Activated T-cell treated with anti-CD3 and anti-CD28 coated beads, Interleukin-2, amount 50 U/mL, for 4 hours (primary cell): ENCODE measurements at regions not wholly inside any gene's neighbourhood (a gene's known extent, or its start where the extent isn't known, plus 50 kb on each side); places are given as distances from the start of the nearest gene placed in this dataset.
A peak's percentile ranks its signal among the peaks of the same experiment; 100 is the strongest.

ENCODE experiments used
- ATAC-seq, 2 donors: fragments of 200-7000 bp; cut with Tn5 transposase; one replicate each; pipeline ENCODE4 v1.10.0; 2021
- DNase-seq: peaks from one replicate; pipeline ENCODE4 v3.0.0-alpha.2; 2020
- H3K27me3 Mint-ChIP-seq: one replicate; pipeline ENCODE4 v1.8.0; 2021; ENCODE audit warnings: low read depth, mixed read lengths
- H3K36me3 Mint-ChIP-seq: one replicate; pipeline ENCODE4 v1.8.0; 2022; ENCODE audit warnings: mixed read lengths; ENCODE audit not compliant: insufficient read depth
- H3K4me1 Mint-ChIP-seq: one replicate; pipeline ENCODE4 v1.8.0; 2021; ENCODE audit warnings: low read depth, mixed read lengths
- H3K4me3 Mint-ChIP-seq: one replicate; pipeline ENCODE4 v1.8.0; 2021; ENCODE audit warnings: mild to moderate bottlenecking, moderate library complexity, mixed read lengths
- H3K9me3 Mint-ChIP-seq: one replicate; pipeline ENCODE4 v1.8.0; 2021; ENCODE audit warnings: mixed read lengths

DNA sequence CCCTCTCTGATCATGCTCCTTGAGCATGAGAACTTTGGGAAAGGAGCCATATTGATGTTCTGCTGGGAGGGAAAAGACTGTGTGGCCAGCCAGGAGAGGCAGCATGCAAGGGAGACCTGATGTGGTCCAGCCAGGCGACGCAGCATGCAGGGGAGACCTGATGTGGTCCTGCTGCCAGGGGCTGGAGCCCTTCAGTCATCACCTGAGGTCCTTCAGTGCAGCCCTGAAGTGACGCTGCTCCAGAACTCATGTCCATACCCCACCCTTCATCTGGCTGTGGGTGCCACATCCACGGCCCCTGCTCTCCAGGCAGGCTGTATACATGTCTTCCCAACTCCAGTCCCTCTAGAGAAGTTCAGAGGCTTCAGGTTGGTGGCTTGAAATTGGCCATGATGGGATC lies 134.4 kb downstream of the ERMARD start:
- Mint-ChIP-seq H3K9me3 (peaks cover 2% of the 10 kb centered on the region), H3K36me3 (no peaks in the 10 kb centered on the region), H3K27me3 (peaks cover 31% of the 10 kb centered on the region), H3K4me3 (no peak overlapping the region), H3K4me1 (no peaks in the 10 kb centered on the region)
- DNase-seq (no peak), ATAC-seq (no peak)

DNA sequence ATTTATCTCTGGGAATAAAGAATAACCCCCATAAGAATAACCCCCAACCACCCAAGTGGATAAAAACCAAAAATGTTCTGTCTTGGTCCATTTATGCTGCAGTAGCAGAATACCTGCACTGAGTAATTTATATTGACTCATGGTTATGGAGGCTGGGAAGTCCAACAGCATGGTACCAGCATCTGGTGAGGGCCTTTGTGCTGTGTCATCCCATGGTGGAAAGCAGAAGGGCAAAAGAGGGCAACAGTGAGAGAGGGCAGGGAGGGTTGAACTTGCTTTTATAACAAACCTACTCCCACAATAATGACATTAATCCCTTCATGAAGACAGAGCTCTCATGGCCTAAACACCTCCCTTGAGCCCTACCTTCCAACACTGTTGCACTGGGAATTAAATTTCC lies 133.7 kb downstream of the ERMARD start:
- no peak overlapping the region for H3K4me3 Mint-ChIP-seq
- DNase-seq, result no peak
- peaks cover 36% of the 10 kb centered on the region for H3K27me3 Mint-ChIP-seq
- H3K36me3 Mint-ChIP-seq, result no peaks in the 10 kb centered on the region
- no peak for ATAC-seq
- no peaks in the 10 kb centered on the region for H3K4me1 Mint-ChIP-seq
- no peaks in the 10 kb centered on the region for H3K9me3 Mint-ChIP-seq

DNA sequence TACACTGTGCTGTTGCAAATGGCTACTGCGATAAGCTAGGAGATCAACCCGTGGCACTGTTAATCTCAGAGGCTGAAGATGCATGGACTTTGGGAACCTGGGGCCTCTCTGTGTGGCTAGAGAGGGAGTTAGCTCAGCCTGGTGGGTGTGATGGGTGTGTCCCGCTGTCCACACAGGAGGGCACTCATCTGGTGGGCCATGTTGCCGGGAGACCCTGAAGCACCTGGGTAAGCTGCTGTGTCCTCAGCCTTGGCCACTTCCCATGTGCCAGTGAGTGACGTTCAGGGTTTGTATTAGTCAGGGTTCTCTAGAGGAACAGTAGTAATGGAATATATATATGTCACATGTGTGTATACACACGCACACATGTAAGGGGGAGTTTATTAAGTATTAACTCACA lies 132.7 kb downstream of the ERMARD start:
- no peak for ATAC-seq
- Mint-ChIP-seq H3K9me3 (no peaks in the 10 kb centered on the region), H3K4me3 (no peak overlapping the region), H3K36me3 (no peaks in the 10 kb centered on the region), H3K4me1 (no peaks in the 10 kb centered on the region), H3K27me3 (peaks cover 41% of the 10 kb centered on the region)
- DNase-seq, result no peak

DNA sequence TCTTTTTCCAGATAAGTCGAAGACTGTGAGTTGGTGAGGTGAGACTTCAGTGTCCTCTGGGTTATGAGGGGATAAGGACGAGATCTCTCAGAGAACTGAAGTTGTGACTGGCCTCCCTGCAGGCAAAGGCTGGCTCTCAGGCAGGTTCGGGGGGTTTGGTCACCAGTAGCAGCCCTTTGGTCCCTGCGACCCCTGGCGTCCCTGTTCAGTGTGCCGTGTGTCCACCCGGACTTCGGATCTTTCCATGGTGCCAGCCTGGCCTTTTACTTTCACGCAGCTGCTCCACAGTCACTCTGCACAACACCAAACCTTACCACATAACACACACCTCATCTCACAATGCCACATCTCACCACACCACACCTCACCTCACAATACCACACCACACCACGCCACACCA lies 131.9 kb downstream of the ERMARD start:
- H3K9me3 Mint-ChIP-seq, result no peaks in the 10 kb centered on the region
- ATAC-seq (no peak), DNase-seq (no peak)
- H3K4me1 Mint-ChIP-seq, result no peaks in the 10 kb centered on the region
- peaks cover 40% of the 10 kb centered on the region for H3K27me3 Mint-ChIP-seq
- H3K36me3 Mint-ChIP-seq, result no peaks in the 10 kb centered on the region
- H3K4me3 Mint-ChIP-seq, result no peak overlapping the region

DNA sequence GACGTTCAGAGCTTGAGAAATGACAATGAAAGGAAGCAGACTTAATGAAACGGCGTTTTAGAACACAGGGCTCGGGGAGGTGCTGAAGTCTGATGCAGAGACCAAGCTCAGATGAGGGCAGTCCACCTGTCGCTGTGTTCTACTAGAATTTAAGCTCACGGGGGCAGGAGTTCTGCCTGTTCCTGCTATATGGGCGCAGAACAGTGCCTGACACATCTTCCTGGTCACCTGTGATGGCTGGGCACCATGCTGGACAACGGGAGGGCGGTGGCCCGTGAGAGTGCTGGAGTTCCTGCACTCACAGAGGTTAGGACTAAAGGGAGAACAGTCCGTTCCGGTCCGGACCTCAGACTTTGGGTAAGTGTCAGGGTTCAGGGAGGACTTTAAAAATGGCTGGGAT lies 130.6 kb downstream of the ERMARD start:
- H3K4me3 Mint-ChIP-seq, result no peak overlapping the region
- ATAC-seq (no peak), DNase-seq (no peak)
- H3K36me3 Mint-ChIP-seq, result no peaks in the 10 kb centered on the region
- H3K9me3 Mint-ChIP-seq, result no peaks in the 10 kb centered on the region
- peaks cover 32% of the 10 kb centered on the region for H3K27me3 Mint-ChIP-seq
- no peaks in the 10 kb centered on the region for H3K4me1 Mint-ChIP-seq

DNA sequence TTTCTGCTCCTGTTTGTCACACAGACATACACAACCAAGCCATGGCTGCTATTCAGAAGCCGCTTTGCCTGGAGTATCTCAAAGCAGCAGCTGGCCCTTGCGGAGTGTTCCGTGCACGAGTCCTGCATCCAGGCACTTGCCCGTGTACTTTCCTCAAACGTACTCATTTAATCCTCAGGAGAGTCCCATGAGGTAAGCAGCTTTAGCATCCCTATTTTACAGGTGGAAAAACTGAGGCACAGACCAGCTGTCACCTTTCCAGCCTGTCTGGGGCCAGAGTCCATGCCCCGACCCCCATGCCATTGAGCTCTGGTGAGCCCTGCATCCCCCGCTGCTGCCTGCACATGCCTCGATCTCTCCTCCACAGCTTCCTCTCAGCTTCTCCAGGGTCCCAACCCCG lies 130.0 kb downstream of the ERMARD start:
- Mint-ChIP-seq H3K36me3 (no peaks in the 10 kb centered on the region), H3K4me3 (no peak overlapping the region), H3K9me3 (no peaks in the 10 kb centered on the region), H3K27me3 (peaks cover 32% of the 10 kb centered on the region), H3K4me1 (no peaks in the 10 kb centered on the region)
- ATAC-seq (no peak), DNase-seq (no peak)

DNA sequence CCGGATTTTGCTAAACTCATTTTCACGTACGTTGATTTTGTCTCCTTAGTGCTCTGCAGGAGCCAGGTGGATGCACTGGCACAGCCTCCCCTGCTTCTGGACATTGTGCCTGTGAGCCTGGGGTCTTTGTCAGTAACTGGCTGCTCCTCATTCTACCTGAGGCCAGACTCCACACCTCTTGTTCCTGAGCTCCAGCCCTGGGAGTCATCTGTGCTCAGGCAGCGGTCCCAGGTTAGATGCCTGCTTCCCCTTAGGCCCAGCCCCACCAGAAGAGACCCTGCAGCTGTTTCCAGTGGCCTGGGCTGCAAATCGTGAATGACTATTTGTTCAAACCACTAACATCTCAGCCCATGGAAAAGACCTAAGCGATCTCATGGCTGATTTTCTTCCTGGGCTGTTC lies 129.1 kb downstream of the ERMARD start:
- Mint-ChIP-seq H3K36me3 (no peaks in the 10 kb centered on the region), H3K9me3 (peaks cover 3% of the 10 kb centered on the region), H3K27me3 (peaks cover 32% of the 10 kb centered on the region), H3K4me1 (no peaks in the 10 kb centered on the region), H3K4me3 (no peak overlapping the region)
- ATAC-seq (no peak), DNase-seq (no peak)

DNA sequence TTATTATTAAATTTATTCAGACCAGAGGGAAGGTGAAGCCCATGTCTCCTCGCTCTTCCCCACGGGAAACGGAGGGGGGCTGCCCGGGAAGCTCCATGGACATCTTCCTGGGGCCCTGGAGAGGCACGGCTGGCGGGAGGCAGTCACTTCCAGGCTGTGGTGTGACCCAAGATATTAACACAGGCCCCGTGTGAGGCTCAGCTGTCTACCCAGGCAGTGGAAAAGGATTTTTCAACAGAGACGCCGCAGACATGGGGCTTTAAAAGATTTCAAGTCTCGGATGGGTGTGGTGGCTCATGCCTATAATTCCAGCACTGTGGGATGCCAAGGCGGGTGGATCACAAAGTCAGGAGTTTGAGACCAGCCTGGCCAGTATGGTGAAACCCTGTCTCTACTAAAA lies 117.9 kb downstream of the ERMARD start:
- DNase-seq, result no peak
- Mint-ChIP-seq H3K27me3 (peaks cover 3% of the 10 kb centered on the region), H3K4me3 (no peak overlapping the region)

DNA sequence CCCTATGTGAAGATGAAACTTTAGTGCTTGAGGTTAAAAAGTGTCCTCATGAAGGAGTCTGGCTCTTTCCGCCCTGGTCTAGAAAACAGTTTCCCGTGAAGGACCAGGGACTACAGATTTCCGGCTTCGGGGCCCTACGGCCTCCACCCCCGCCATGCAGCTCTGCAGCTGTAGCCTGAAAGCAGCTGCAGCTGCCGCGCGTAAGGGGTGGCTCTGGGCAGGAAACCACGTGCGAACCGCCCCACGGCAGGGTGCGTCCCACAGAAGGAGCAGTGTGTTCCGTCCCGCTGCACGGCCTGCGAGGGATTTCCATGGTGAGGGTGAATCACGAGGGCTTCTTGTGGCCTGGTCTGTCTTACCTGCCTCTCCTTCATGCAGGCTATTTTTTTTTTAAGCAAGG lies 117.0 kb downstream of the ERMARD start:
- H3K36me3 Mint-ChIP-seq, result no peaks in the 10 kb centered on the region
- H3K4me3 Mint-ChIP-seq, result no peak overlapping the region
- H3K27me3 Mint-ChIP-seq, result peaks cover 3% of the 10 kb centered on the region
- DNase-seq (peak; percentile 40), ATAC-seq (peak; percentile 77 to 84)
- H3K4me1 Mint-ChIP-seq, result peaks cover 11% of the 10 kb centered on the region
- no peaks in the 10 kb centered on the region for H3K9me3 Mint-ChIP-seq

More for the DNA sequence above, 117.9 kb downstream of the ERMARD start:
- H3K9me3 Mint-ChIP-seq, result no peaks in the 10 kb centered on the region
- no peak for ATAC-seq
- H3K36me3 Mint-ChIP-seq, result no peaks in the 10 kb centered on the region
- H3K4me1 Mint-ChIP-seq, result peaks cover 11% of the 10 kb centered on the region

DNA sequence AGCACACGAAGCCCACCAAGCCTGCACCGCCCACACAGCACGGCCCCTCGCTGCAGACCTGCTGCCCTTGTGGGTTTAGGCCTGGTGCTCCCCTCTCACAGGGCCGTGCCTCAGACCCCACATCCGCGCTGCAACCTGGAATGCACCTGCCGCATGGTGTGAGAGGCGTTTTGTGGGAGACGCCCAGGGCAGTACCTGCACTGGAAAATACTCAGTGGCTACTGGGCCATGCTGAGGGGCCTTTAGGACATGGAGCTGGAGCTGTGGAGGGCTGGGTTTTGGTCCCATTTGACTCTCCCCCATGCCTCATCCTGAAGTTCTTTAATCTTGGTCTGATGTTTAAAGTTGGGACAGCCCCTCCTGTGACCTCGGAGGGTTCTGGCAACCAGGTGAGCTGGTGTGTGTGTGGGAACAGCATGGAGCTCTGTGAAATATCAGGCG lies 116.3 kb downstream of the ERMARD start:
- H3K4me1 Mint-ChIP-seq, result peaks cover 11% of the 10 kb centered on the region
- no peaks in the 10 kb centered on the region for H3K9me3 Mint-ChIP-seq
- H3K36me3 Mint-ChIP-seq, result no peaks in the 10 kb centered on the region
- H3K27me3 Mint-ChIP-seq, result peaks cover 3% of the 10 kb centered on the region
- H3K4me3 Mint-ChIP-seq, result no peak overlapping the region
- ATAC-seq (no peak), DNase-seq (no peak)

DNA sequence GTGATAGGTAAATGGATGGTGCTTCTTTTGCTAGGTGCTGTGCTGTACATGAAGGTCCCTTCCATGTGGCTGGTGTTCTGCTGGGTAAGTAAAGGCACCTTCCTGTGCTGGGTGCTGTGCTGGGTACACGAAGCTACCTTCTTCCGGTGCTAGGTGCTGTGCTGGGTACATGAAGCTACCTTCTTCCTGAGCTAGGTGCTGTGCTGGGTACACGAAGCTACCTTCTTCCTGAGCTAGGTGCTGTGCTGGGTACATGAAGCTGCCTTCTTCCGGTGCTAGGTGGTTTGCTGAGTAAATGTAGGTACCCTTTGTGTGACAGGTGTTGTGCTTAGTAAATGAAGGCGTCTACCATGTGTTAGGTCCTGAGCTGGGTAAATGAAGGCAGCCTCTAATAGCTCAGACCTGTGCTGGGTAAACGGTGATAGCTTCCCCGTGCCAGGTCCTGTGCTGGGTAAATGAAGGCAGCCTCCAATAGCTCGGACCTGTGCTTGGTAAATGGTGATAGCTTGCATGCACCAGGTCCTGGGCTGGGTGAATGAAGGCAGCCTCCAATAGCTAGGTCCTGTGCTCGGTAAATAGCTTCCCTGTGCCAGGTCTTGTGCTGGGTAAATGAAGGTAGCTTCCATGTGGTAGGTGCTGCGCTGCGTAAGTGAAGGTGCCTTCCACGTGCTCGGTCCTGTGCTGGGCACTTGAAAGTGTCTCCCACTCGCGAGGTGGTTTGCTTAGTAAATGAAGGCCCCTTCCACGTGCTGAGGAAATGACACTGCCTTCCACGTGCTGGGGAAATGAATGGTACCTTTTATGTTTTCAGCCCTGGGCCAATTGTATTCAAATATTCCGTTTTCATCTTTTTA lies 115.5 kb downstream of the ERMARD start:
- Mint-ChIP-seq H3K27me3 (peaks cover 3% of the 10 kb centered on the region), H3K36me3 (no peaks in the 10 kb centered on the region), H3K4me1 (peaks cover 11% of the 10 kb centered on the region), H3K9me3 (no peaks in the 10 kb centered on the region), H3K4me3 (no peak overlapping the region)
- DNase-seq (no peak), ATAC-seq (no peak)

DNA sequence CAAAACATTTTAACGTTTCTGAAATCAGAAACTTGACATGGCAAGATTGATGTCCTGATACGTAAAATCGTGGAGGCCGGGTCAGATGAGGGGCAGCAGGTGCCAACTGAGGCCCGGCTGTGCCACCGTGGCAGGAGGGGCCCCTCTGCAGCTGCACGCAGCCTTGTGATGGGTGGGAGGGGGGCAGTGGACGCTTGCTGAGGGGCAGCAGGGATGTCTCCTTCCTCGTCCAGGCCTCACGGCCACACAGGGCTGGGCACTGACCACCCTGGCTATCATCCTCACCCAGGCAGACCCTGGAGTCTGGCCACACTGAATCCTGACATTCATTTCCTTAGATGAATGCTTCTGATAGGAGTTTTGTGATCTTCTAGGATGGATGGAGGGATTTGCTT lies 114.7 kb downstream of the ERMARD start:
- Mint-ChIP-seq H3K27me3 (peaks cover 3% of the 10 kb centered on the region), H3K4me3 (no peak overlapping the region), H3K36me3 (no peaks in the 10 kb centered on the region), H3K4me1 (peaks cover 11% of the 10 kb centered on the region), H3K9me3 (no peaks in the 10 kb centered on the region)
- DNase-seq (no peak), ATAC-seq (no peak)

DNA sequence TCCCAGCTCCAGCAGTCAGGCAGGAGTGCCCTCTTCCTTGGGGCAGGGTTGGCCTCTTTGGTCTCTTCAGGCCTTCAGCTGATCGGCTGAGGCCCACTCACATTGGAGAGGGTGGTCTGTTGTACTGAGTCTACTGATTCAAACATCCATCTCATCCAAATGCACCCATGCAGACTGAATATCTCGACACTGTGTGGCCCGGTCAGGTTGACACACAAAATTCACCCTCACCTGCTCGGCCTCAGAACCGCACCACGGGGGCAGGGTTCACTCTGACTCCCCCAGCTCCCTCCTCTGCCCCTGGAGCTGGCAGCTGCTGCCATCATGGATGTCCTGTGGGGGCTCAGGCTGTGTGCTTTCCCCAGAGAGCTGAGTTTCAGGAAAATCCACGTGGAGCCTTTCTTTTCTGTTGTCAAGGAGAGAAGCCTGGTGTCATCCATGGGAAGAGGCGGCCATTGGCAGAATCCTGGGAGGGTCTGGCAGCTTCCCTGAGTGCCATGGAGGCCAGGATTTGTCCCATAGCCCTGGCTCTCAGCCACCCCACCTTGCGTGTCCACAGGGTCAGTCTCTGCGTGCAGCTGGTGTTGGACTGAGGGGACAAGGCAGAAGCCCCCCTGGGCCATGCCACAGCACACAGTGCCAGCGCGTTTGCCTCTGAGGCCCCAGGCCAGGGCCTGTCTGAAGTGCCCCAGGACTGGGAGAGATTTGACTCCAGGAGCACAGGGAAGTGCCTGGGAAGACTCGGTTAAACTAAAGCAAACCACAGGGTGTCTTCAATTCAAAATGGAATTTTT lies 114.1 kb downstream of the ERMARD start:
- no peak for ATAC-seq

DNA sequence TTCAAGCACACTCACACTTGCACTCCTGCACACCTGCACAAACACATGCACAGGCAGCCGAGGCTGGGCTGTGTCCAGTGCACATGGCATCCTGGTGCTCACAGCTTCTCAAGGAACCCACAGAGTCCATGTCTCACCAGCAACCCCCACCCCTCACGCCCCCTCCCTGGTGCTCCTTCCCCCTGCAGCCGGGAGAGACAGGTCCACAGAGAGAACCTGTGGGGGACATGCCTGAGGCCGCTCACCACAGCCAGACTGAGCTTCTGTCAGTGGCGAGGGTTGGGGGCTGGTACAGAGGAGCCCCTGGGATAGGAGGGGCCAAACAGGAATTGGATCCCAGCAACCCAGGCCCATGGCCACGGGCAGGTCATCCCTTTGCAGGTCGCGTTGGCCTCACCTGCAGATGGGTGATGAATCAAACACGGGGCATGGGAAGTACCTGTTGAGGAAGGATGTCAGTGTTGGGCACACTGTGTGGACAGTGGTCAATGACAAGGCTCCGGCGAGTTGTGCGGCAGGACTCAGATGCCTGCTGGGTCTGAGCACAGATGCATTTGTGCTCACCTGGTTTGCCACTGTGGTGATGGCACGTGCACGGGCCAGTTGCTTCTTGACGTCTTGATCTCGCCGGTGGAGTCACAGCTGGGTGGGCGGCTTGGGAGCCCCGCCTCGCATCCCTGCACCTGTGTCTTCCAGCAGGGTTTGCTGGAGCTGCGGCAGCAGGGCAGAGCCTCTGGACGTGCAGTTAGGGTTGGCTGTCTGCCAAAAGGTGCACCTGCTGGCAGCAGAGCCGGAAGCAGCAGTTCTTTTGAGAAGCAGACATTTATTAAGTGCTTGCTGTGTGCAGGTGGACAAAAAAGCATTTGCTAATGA lies 113.0 kb downstream of the ERMARD start:
- no peaks in the 10 kb centered on the region for H3K36me3 Mint-ChIP-seq

More for the DNA sequence above, 114.1 kb downstream of the ERMARD start:
- Mint-ChIP-seq H3K27me3 (no peaks in the 10 kb centered on the region), H3K4me1 (peaks cover 14% of the 10 kb centered on the region), H3K36me3 (no peaks in the 10 kb centered on the region), H3K9me3 (no peaks in the 10 kb centered on the region), H3K4me3 (no peak overlapping the region)
- no peak for DNase-seq

More for the DNA sequence above, 113.0 kb downstream of the ERMARD start:
- ATAC-seq (no peak), DNase-seq (no peak)
- Mint-ChIP-seq H3K9me3 (no peaks in the 10 kb centered on the region), H3K27me3 (no peaks in the 10 kb centered on the region), H3K4me1 (peaks cover 16% of the 10 kb centered on the region), H3K4me3 (no peak overlapping the region)
